Glomerular visceral epithelial cell (primary cell): ENCODE measurements at regions not wholly inside any gene's neighbourhood (a gene's known extent, or its start where the extent isn't known, plus 50 kb on each side); places are given as distances from the start of the nearest gene placed in this dataset.
"Not testable (repeated sequence)": the region's sequence is repeated elsewhere in the genome, so short reads cannot be mapped to it uniquely, and the experiment has no call there.

Experiments
- DNase-seq: peaks from one replicate; pipeline ENCODE4 v3.0.0-alpha.2; 2016; ENCODE audit errors: extremely low spot score

DNA sequence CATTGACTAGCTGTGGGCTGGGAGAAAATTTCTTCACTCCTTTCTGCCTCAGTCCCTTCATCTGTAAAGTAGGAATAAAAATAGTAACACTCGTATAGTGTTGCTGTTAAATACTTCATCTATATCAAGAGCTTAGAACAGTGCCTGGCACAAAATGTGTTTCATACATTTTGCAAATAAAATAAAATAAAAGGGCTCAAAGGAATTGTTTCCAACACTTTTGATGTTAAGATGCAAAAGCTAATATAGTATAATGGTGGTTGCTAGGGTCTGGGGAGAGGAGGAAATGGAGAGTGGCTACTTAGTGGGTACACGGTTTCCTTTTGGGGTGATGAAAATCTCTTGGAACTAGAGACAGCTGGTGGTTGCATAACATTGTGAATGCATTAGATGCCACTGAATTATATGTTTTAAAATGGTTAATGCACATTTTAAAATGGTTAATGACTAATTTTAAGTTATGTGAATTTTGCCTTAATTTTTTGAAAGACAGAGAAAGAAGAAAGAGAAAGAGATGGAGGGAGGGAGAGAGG, 542.1 kb upstream of the ID2 start:
- DNase-seq, result no peak

DNA sequence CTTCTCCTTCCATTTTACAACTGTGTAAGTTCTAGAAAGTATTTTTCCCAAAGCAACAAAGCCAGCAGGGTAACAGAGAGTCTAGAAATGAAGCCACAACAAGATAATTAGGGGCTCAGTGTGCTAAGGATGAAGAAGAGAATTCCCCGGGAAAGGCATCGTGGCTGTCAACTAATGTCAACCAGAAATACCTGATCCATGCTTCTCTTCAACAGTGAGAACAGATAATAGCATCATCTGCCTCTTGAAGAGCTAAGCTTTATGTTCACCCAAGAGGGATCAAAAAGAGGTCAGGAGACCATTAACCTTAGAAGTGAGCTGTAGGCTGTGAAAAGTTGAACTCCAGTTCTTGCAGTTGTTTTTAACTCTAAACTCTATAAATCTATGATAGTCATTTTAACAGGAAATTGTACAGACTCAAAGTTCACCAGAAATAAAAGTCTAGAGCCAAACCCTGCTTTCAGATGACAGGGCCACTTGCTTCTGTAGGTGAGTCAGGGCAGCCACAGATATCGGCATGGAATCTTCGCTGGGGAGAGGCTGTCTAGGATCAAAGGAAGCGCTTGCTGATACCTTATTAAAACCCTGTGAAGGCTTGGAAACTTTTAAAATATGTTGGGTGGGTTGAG, 540.7 kb upstream of the ID2 start:
- DNase-seq, result no peak

DNA sequence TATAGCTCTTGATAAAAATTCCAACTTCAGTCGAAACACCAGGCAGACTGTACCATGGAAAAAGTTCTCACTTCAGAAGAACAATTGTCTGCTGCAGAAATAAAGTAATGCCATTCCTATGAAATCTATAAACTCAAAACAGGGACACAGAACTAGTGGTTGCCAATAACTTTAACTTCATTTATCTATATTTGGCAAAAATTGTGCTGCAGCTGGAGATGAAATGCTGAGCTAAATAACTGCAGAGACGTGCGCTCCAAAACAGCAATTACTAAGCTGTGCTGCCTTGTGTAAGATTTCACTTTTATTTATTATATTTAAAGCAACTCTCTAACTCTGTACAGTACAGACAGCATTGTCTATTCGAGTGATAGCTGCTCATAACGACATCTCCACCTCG, 540.1 kb upstream of the ID2 start:
- DNase-seq, result no peak

DNA sequence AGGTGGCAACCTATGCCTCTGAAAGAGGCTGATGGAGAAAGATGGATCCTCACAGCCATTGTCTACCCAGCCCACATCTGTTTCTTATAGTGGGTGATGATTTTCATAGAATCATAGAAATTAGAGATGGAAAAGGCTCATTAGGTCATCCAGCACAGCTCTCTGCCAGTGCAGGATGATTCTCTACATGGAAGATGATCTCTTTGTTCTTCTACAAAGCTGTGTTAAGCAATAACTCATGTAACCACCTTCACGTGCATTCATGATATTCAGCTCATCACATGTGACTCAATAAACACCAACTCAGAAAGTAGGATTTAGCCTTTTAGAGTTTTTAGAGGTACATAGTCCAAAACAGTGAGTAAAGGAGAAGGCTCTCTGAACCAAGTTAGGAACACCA, 539.4 kb upstream of the ID2 start:
- DNase-seq, result no peak

DNA sequence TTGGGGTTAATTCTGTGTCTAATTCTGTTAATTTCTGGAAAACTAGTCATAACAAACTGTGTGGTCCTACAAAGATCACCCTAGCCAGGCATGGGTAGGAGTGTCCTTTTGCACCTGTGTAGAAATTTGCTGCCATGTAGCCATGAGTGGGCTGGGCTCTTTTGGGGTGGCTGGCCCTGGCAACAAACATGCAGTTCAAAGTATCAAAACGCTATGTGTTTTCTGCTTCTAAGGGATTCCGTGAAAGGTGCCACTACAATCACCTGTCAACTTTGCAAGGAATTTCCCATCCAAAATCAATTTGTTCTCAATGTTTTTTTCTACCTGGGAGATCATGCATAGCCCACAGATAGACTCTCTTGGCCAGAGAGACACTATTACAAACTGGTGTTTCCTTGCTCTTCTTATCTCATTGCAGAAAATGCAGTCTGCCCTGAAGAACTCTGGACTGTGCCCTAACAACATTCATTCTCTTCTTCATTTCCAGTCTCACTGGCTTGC, 537.7 kb upstream of the ID2 start:
- no peak for DNase-seq

DNA sequence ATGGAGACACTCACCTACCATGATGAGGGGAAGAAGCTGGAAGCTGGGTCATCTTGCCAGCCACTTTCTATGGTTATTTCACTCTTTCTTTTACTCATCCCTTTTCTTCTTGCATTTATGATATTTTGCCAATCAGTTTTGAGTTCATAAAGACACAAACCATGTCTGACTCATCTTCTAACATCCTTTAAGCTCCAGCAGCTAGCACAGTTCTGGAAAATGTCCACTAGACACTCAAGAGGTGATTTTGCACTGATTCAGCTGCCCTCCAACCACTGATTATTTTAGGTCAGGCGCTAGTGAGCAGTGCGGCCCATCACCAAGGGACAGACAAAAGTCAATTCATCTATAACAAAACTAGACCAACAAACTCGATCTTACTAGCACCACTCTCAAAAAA, 537.1 kb upstream of the ID2 start:
- DNase-seq, result peak; percentile 13

DNA sequence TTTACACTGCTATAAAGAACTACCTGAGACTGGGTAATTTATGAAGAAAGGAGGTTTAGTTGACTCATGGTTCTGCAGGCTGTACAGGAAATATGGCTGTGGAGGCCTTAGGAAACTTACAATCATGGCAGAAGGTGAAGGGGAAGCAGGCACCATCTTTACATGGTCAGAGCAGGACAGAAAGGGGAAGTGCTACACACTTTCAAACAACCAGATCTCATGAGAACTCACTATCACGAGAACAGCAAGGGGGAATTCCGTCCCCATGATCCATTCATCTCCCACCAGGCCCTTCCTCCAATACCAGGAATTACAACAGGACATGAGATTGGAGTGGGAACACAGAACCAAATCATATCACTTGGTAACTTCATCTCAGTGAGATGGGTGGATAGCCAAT, 536.5 kb upstream of the ID2 start:
- DNase-seq, result not testable (repeated sequence)

DNA sequence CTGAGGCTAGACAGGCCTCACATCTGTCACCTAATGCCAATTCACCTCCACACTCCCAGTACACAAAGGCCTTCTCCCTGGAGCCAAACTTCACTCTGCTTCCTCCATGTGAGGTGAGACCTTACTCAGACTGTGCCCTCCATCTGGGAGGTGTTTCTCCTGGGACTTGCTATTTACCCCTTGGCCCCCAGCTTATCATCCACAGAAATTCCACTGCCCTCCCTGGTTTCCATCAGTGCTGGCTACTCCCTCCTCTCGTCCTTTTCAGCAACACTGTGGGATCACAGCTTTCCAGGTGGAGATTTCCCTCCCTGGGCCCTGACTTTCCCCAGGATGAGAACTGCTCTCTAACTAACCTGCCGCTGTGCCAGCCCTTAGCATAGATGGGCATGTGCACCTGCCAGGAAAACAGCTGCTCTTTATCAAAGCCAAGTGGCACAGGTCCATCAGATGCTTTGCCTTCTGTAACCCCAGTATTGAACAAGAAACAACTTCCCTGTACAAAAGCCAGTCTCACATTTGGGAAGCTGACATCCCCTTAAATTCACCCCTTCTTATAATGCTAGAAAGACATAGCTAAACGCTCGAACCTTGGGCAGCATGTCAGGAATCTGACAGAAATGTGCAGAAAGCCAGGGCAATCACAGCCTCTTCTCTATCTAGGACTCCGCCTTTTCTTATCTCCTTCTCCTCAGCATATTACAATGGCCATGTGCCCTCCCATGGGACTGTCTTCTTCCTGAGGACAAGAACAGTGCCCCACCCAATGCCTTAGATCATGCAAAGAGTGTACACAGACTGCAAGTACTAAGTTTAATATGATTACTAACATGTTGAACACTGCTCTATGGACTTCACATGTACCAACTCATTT, 535.5 kb upstream of the ID2 start:
- DNase-seq, result no peak

DNA sequence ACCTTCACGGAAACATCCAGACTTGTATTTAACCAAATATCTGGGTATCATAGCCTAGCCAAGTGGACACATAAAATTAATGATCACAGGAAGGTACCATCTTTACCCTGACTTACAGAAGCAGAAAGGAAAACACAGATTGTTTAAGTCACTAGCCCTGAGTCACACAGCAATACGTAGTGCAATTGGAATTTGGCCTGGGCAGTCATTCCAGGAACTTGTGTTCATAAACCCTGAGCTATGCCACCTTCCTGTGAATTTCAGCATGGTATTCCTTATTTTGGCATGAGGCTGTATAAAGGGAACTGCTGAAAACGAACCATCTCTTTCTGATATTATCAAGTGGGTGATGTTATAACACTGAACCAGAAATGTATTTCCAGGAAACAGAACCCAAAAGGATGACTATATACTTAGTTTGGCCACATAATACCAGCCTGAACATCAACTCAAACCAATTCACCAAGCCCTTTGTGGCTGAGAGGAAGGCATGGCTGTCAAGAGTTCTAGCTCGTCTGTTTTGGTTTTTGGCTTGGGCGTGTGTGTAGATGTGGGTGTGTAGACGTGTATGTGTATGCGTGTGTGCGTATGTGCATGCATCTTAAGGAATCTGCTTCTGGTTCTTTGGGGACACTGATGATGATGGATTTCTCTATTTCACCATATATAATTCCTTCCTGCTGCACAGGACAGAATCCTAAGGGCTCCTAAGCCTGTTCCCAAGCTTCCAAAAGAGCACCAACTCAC, 533.4 kb upstream of the ID2 start:
- DNase-seq, result peak; percentile 84

DNA sequence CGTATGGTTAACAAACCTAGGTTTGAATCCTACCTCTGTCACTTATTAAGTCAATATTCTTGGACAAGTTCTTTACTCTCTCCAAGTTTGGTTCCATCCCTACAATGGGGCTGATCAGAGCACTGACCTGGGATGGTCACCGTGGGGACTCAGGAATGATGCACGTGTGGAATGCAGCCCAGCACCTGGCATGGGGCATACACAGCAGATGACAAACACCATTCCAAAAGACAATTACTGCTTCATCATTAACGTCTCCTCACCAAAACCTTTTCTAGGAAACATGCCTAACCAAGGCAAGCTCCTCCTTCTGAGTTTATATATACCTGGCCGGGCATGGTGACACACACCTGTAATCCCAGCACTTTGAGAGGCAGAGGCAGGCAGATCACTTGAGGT, 532.9 kb upstream of the ID2 start:
- peak; percentile 17 for DNase-seq

DNA sequence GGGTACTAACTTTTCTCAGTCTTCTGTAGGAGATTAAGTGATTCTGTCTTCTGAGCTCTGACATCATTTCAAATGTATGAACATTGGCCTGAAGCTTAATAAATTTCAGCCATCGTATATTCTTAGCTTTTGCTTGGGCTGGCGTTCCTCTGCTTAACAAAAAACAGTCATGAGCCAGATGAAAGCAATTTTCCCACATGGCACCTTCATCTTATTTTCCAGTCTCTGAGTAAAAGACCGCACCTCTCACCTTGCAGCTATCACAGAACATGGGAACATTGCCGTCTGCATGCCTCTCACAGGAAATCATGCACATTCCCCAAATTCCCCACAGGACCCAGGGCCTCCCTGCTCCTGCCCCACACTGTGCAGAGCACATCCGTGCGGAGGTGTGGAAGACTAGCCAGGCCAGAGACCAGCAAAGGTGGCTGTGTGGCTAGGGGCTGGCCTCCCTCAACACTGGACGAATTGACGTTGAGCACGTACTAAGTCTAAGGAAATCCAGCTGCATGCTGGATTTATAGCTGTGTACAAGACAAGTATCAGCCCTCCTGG, 531.8 kb upstream of the ID2 start:
- DNase-seq, result peak; percentile 41

DNA sequence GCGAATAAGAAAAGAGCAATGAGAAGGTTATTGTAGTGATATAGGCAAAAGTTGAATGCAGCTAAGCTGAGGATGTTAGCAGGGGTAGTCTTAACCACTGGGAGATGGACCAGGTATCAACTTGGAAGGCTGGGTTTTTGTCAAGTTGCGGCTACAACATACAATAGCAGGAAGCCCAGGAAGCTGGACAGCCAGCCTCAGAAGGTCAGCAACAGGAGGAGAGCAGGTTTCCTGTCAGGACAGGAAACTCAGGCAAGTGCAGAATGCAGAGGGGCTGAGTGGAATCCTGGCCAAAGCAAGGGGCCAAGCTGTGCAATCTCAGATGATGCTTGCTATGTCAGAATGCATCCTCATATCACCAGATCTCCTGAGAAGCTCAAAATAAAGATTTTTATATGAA, 530.0 kb upstream of the ID2 start:
- no peak for DNase-seq

DNA sequence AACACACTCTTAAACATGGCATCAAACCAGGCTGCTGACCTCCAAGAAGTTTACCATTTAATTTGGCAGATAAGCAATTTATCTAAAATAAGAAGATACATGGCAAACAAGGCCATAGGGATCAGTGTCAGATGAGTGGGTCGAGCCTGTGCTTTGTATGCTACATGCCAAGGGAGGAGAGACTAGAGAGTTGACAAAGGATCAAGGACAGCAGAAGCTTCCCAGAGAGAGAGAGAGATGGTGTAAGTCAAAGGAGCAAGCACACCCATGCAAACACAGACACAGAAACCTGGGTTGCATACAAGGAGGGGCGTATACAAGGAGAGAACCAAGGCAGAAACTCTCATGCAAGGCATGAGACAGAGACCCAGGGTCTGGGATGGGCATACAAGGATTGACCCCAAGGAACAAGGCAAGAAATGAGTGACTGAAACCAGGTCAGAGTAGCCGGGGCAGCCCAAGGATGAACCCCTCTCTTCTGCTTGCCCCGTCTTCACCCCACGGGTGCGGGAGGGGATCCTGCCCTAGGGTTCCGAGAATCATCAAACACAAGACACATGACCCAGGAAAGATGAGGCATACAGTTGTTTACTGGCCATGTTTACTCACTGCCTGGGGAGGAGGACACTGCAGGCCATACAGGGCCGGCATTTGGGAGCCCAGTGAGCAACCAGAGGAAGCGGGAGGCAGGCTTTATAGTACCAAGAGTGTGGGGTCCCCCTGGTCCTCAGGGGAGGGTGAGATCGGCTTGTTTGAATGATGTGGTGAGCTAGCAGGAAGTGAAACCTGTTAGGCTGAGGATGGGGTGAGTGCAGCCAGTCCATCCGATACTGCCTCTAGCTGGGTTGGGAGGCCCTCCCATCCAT, 529.2 kb upstream of the ID2 start:
- no peak for DNase-seq

DNA sequence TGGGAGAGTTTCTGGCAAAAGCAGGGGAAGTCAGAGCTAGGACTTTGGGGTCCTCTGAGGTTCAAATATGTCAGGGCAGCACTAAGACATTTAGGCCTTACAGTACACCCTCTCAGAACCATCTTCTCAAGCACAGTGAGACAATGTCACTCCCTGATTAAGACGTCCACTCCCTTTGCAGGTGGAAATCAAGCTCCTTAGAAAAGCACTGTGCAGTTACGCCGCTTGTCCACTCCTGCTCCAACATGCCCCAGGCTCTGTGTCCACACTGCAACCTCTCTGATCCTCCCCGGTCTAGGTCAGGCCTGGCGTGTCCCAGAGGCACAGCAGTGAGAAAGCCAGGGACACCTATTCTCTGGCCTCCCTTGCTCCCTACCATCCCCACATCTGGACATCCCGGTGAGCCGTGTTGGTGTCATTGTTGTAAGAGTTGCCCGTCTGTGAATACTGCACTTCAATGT, 528.6 kb upstream of the ID2 start:
- DNase-seq, result no peak

DNA sequence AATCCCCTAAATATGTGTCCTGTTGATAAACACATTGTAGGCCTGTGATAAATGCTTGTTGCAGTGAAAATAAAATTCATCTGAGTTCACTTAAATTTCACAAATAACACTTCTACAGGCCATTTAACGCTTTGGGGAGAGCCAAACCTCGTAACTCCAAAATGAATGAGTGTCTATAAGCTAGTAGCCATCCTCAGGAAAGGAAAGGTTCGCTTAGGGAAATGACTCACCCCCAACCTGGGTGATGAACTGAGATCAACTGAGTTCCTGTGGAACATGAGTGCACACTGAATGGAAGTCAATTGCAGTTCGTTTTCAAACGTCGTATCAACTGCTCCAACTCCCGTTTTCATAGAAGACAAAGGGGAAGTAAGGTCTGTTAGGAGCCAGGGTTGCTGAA, 527.6 kb upstream of the ID2 start:
- DNase-seq, result no peak

DNA sequence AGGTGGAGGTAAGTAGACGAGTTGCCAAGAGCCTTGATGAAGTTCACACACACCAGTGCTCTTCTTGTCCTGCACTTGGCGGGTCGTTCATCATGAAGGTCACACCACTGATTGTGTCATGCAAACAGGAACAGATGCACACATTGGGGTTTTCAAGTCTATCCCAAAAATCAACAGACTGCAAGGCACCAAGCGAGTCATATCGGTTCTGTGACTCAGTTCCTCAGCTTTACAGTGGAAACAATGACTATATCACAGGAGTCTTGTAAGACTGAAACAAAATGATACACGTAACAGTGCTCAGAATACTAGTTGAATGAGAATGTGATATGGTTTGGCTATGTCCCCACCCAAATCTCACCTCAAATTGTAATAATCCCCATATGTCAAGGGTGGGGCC, 526.9 kb upstream of the ID2 start:
- no peak for DNase-seq

DNA sequence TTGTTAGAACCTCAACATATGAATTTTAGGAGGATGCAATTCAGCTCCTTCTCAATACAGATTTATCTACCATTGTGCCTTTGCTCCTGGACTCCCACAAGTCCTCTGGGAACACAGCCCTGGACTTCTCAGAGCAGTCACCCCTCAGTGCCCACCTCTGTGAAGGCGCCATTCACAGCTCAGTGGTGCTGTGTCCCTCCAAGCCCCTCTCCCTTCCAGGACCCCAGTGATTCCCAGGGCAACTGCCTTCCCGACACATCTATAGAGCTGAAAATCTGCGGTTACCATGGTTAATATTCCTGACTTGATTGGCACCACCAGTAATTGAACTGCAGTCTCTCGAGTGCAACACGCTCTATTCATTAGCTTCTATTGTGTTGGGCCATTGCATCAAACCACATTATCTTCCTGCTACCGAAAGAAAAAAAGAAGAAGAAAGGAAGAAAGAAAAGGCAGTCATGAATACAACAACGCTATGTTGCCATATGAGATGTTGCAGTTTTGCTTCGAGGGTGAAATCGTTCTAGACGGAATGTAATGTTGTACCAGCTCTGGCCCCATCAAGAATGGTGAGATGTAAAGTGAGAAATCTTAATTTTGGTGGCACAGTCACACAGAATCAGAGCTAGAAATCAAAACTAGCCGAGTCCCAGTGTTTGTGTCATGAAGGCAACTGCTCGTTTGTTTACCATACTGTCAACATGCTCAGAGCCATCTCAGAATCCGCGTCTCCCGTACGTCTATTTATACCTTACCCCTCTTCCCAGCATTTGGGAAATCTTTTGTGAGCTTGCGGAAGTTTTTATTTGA, 524.0 kb upstream of the ID2 start:
- no peak for DNase-seq

DNA sequence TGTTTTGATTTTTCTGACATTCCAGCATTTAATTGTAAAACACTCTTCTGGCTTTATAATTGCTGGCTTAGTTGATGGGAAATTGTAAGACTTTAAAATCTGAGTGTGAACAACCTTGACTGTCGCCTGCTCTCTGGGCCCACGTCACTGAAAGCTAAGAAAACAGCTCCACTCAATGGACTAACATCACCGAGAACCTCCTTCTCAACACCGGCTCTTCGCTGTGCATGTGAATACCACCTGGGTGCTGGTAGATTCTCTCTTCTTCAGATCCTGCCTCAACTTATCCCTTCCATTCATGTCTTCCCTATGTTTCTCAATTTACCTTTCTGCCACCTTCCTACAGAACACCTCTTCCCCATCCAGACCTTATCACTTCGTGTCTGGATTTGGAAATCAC, 523.1 kb upstream of the ID2 start:
- DNase-seq, result no peak

DNA sequence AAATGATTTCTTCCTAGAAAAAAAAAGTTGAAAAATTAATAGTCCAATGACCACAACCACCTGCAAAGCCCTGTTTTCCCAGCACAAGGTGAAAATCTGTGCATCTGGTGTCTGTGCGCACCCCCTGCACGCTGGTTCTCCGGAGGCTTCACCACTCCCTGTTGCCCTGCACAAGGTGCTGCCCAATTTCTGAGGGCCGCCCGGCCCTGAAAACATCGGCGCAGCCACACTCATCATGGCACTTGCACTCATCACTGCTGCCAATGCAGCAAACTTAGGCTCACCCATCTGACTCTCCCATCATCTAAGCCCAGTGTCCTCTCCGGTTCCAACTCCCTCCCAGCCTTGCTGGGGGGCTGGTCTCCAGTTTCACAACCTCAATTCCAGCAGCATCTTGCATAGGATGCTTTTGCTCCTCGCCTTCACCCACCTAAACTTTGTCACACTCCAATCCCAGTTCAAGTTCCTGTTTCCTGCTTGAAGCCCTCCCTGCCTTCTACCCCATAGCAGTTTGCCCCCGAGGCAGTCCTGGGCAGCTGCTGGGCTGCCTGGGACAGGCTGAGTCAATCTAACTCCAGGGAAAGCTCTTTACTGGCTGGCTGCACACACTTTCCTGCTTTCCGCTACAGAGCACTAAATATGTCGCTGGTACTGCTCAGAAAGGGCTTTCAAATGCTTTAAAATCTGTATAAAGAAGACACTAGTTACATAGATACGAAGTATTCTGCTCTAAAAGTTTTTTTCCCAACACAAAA, 522.5 kb upstream of the ID2 start:
- peak; percentile 34 for DNase-seq
